ENCODE measurements at regions not wholly inside any gene's neighbourhood (a gene's known extent, or its start where the extent isn't known, plus 50 kb on each side); places are given as distances from the start of the nearest gene placed in this dataset.
"Not testable (repeated sequence)": the region's sequence is repeated elsewhere in the genome, so short reads cannot be mapped to it uniquely, and the experiment has no call there.

- not testable (repeated sequence) for DNase-seq
These were observed 874.6 kb upstream of the MBL2 start for GRCh38 chr10:53647221-53647620.

DNA sequence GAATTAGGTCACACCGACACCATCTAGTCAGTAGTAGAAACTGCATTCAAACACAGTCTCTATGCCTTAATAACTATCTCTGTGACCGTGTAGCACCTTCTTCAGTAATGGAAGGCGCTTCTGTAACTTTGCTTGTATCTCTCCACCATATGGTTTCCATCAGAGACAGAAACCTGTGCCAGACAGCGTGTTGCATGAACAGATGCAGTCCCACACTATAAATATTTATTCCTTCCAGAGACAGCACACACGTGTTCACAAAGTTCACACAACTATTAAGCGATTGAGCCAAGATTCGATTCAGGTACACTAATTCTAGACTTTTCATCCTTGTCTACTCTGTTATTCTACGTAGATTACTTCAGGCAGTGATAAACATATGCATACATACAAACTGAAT is 873.9 kb upstream of the MBL2 start:
- DNase-seq = no peak

GRCh38 chr10:53645951-53646350 is 873.4 kb upstream of the MBL2 start:
- no peak for DNase-seq

GRCh38 chr10:53638006-53638405 is 865.4 kb upstream of the MBL2 start:
- DNase-seq = no peak

GRCh38 chr10:53624722-53625121 is 852.1 kb upstream of the MBL2 start:
- no peak for DNase-seq

DNA sequence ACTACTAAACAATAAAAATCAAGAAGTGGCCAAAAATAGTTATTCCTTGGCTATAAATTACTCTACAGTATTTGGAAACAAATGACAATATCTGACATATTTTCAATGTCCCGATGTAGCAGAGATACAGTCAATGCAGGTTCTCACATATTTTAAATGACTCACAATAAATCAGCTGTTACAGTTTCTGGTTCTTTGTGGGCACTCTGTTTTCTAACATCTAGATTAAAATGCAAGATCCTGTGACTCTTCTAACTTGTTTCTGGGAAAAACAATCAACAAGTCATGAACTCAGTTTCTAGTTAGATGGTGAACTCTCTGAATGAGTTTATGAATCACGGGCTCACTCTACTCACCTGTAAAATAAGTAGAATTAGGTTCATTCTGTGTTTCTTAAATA is 849.6 kb upstream of the MBL2 start:
- no peak for DNase-seq

DNA sequence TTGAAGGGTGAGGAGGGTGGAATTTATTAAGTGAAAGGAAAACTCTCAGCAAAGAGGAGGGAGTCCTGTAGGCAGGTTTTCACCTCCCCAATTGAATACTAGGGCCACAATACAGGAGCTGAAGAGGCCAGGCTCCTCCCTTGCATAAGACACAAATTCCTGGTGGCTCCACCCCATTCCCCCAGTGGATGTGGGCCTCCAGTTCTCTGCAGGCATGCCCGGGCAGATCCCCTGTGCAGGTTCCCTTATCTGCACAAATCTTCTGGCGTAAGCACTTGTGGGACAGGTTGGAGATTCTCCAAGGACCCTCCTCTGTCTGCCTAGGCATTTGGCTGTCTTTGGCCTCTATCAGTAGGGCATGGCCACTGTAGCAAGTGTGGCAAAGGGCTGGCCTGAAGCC is 847.1 kb upstream of the MBL2 start:
- no peak for DNase-seq

- no peak for DNase-seq
These were observed 835.1 kb upstream of the MBL2 start for GRCh38 chr10:53607691-53608090.

DNA sequence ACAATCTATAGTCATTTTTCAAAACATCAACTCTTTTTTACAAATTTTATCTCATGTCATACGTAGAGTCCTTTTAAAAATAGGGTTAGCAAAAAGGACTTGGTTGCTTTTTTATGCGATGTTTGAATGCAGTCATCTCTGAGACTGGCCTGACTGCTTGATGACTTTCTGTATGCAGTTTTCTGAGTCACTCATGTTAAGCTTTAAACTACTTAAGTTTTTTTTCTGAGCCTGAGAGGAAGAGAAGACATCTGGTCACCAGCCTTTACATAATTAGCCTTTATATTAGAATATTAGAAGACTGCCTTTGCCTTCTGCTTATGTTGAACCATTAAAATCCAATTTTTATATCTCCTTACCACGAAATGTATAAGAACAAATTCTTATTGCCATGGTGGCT is 834.4 kb upstream of the MBL2 start:
- DNase-seq = no peak

DNA sequence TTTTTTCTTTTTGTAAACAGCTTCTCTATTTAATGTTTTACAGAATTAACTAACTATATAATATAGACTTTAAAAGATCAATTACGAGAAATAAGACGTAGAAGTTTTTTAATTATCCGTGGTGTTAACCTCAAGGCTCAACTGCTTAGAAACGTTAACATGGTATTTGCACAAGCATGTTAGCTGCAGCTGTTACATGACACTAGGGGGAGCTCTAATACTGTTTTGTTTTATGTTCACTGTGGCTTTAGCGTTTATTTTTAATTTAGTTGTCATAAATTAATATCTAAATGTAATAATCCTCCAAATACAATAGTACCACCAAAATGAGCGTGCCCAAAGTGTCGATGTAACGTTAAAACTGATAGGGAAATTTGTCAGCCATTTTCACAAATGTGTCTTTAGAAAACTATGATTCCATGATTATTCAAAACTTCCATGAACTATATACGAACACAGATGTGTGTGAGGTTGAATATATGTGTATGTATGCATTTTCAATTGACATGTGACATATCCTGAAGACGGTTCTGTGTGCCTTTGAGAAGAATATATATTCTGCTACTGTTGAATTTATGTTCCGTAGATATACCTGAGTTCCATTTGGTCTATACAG is 828.8 kb upstream of the MBL2 start:
- DNase-seq = peak in 1 of 2 donors; percentile 9

GRCh38 chr10:53598914-53599313 is 826.3 kb upstream of the MBL2 start:
- DNase-seq = no peak

DNA sequence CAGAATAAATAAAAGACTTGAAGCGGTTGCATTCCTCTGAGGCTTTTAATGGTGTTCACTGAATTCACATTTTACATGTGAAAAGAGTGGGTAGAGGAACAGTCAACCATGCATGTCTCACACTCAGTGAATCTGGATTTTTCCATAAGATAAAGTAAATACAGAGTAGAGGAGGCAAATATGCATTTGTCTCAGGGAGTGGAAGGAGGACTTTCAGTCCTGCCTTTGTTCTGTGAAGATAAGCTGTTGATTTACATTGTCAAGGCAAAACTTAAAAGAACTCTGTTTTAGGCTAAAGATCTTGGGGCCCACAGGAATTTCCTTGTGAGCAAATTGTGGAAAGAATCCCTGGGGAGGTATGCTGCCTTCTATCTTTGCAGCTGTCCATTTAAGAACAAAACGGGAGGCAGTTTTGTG is 825.3 kb upstream of the MBL2 start:
- DNase-seq = no peak

GRCh38 chr10:53580465-53580864 is 807.9 kb upstream of the MBL2 start:
- DNase-seq = no peak

GRCh38 chr10:53579773-53580172 is 807.2 kb upstream of the MBL2 start:
- no peak for DNase-seq

GRCh38 chr10:53574024-53574423 is 801.4 kb upstream of the MBL2 start:
- no peak for DNase-seq

- no peak for DNase-seq
These were observed 800.9 kb upstream of the MBL2 start for GRCh38 chr10:53573498-53573897.

GRCh38 chr10:53572799-53573198 is 800.2 kb upstream of the MBL2 start:
- DNase-seq = no peak

GRCh38 chr10:53570221-53570620 is 797.6 kb upstream of the MBL2 start:
- no peak for DNase-seq

GRCh38 chr10:53569455-53569854 is 796.9 kb upstream of the MBL2 start:
- no peak for DNase-seq

- no peak for DNase-seq
These were observed 776.1 kb upstream of the MBL2 start for GRCh38 chr10:53548664-53549063.

GRCh38 chr10:53547364-53547763 is 774.8 kb upstream of the MBL2 start:
- DNase-seq = no peak

DNA sequence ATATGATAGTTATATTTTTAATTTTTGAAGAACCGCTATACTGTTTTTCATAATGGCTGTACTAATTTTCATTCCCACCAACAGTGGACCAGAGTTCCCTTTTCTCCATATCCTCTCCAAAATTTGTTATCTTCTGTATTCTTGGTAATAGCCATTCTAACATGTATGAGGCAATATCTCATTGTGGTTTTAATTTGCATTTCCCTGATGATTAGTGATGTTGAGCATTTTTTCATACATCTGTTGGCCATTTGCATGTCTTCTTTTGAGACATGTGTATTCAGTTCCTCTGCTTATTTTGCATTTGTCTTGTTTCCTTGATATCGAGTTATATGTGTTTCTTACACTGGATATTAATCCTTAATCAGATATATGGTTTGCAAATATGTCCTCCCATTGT is 770.8 kb upstream of the MBL2 start:
- DNase-seq = no peak

- no peak for DNase-seq
These were observed 764.9 kb upstream of the MBL2 start for GRCh38 chr10:53537508-53537907.

DNA sequence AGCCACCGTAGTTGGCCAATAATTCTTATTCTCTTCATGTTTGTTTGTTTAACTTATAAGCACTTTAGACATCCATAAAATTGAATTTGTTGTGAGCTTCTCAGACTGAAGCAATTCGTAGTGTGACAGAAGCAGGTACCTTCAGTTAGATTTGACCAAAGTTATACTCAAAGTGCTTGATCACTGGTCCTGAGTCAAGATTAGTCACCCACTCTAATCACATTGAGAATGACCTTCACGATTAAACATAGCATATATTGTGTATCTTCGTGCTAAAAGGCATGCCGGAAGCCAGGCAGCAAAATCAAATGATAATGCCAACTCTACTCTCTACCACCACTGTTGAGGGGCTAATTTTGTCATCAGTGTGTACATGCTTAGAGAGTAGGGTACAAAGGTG is 763.7 kb upstream of the MBL2 start:
- no peak for DNase-seq

GRCh38 chr10:53534428-53534827 is 761.8 kb upstream of the MBL2 start:
- DNase-seq = no peak

- DNase-seq = no peak
These were observed 756.4 kb upstream of the MBL2 start for GRCh38 chr10:53528974-53529373.
